WERI-Rb-1 (cell line): ENCODE measurements at regions not wholly inside any gene's neighbourhood (a gene's known extent, or its start where the extent isn't known, plus 50 kb on each side); places are given as distances from the start of the nearest gene placed in this dataset.
A peak's percentile ranks its signal among the peaks of the same experiment; 100 is the strongest.

Experiments used
- DNase-seq: peaks from one replicate; pipeline ENCODE4 v3.0.0-alpha.2; 2020
- H3K27ac ChIP-seq: fragments of 250-450 bp; sonication (Bioruptor Pico); 2 replicates; pipeline ENCODE4 v1.5.1; 2020; ENCODE audit warnings: mild to moderate bottlenecking, moderate library complexity
- H3K27me3 ChIP-seq: fragments of 250-450 bp; sonication (Bioruptor Pico); 2 replicates; pipeline ENCODE4 v1.5.1; 2021; ENCODE audit warnings: mild to moderate bottlenecking, low read depth, moderate library complexity; ENCODE audit not compliant: insufficient read depth, severe bottlenecking
- H3K36me3 ChIP-seq: fragments of 250-450 bp; sonication (Bioruptor Pico); 2 replicates; pipeline ENCODE4 v1.5.1; 2020; ENCODE audit warnings: mild to moderate bottlenecking, moderate library complexity
- H3K4me3 ChIP-seq: 2 replicates; pipeline ENCODE4 v1.5.1; 2011; ENCODE audit warnings: low read depth, mild to moderate bottlenecking, control low read depth, low read length
- H3K9me3 ChIP-seq: fragments of 250-450 bp; sonication (Bioruptor Pico); 2 replicates; pipeline ENCODE4 v1.5.1; 2021; ENCODE audit warnings: mild to moderate bottlenecking, moderate library complexity; ENCODE audit not compliant: severe bottlenecking
- TF ChIP-seq, protein P1 (sequence below): IDR thresholded peaks from 2 replicates; pipeline ENCODE4 v1.5.1; 2011; ENCODE audit warnings: low read depth, mild to moderate bottlenecking, control low read depth, inconsistent platforms, low read length

DNA sequence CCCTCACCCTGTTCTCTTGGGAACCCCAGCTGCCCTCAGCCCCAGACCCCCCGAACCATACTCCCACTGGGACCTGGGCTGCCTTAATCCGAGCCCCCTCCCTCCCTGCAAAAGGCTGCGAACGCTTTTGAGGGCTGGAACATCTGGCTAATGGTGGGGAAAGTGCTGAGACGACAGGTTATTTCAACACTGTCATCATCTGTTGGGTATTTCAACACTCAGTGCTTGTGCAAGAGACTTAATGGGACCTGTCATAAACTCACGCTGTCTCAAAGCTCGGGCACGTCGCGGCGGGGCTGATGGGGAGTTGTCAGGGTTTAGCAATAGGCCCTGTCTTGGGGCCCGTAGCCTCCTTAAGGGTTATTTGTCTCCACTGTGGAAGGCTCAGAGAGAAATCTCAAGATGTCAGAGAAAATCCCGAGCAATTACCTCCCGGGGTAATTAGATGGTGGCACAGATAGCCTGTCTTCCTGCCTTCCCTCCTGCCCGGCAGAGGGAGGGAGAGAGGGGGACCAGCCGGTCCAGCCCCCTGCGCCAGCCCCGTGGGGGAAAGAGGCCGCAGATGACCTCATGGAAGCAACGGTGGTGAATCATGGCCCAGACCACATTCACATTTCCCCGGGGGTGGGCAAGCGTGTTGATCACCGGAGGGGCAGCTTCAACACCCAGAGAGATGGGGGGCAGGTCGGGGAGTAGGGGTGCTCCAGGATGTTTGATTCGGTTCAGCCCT is 88.7 kb upstream of the MYL10 start:
- no peak overlapping the region for H3K27ac ChIP-seq
- TF ChIP-seq, protein P1, sequence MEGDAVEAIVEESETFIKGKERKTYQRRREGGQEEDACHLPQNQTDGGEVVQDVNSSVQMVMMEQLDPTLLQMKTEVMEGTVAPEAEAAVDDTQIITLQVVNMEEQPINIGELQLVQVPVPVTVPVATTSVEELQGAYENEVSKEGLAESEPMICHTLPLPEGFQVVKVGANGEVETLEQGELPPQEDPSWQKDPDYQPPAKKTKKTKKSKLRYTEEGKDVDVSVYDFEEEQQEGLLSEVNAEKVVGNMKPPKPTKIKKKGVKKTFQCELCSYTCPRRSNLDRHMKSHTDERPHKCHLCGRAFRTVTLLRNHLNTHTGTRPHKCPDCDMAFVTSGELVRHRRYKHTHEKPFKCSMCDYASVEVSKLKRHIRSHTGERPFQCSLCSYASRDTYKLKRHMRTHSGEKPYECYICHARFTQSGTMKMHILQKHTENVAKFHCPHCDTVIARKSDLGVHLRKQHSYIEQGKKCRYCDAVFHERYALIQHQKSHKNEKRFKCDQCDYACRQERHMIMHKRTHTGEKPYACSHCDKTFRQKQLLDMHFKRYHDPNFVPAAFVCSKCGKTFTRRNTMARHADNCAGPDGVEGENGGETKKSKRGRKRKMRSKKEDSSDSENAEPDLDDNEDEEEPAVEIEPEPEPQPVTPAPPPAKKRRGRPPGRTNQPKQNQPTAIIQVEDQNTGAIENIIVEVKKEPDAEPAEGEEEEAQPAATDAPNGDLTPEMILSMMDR: no peak

DNA sequence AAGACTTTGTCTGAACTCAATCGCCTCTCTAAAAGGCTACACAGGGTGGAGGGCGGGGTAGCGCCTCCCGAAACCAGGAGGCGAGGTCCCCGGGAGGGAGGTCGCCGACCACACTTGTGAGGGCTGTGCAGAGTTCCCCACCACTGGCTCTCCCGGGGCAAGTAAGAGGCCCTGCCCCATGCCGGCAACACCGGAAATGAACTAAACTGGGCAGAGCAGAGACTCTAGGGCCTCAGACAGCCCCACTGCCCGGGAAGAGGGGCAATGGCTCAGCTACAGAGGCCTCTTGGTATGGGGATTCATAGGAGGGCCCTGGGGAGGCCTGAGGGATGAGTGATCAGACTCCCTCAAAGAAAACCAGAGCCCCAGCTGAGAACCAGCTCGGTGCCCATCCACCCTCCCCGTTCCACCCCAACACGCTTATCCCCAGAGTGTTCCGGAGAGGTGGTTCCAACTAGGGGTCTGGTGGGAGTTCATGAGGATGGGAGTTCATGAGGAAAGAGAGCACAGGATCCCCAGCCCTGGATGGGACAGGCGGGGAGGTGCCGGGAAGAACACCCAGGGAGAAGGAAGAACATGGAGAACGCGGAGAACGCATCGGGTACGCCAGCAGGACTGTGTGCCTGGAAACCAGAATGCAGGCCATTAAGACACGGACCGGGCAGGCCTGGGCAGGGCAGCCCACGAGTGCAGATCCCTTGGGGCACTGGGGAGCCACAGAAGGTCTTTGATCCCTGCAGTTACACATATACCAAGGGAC is 89.4 kb upstream of the MYL10 start:
- H3K4me3 ChIP-seq: no peak overlapping the region
- H3K27me3 ChIP-seq: no peaks in the 10 kb centered on the region
- TF ChIP-seq, protein P1: no peak
- no peak overlapping the region for H3K27ac ChIP-seq
- no peaks in the 10 kb centered on the region for H3K9me3 ChIP-seq
- no peak for DNase-seq
- H3K36me3 ChIP-seq: no peaks in the 10 kb centered on the region

More for the DNA sequence above, 88.7 kb upstream of the MYL10 start:
- Histone ChIP-seq H3K36me3 (no peaks in the 10 kb centered on the region), H3K4me3 (no peak overlapping the region), H3K9me3 (no peaks in the 10 kb centered on the region), H3K27me3 (no peaks in the 10 kb centered on the region)
- DNase-seq: peak; percentile 45

DNA sequence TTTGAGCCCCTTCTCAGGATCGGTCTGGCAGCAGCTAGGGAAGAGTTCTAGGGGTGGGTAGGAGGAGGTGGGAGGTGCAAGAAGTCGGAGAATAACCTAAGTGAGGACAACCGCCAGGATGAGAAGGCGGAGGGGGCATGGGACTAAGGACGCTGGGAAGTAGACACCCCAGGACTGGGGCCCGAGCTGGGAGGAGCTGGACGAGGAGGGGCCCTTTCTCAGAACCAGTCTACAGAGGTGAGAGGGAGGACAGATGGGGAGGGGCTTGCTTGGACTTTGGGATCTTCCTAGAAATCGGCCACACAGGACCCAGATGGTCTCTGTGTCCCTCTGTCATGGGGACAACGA is 90.0 kb upstream of the MYL10 start:
- H3K27ac ChIP-seq: no peak overlapping the region
- H3K36me3 ChIP-seq: no peaks in the 10 kb centered on the region
- H3K9me3 ChIP-seq: peaks cover 2% of the 10 kb centered on the region
- H3K4me3 ChIP-seq: no peak overlapping the region
- H3K27me3 ChIP-seq: no peaks in the 10 kb centered on the region
- DNase-seq: no peak
- TF ChIP-seq, protein P1: no peak

DNA sequence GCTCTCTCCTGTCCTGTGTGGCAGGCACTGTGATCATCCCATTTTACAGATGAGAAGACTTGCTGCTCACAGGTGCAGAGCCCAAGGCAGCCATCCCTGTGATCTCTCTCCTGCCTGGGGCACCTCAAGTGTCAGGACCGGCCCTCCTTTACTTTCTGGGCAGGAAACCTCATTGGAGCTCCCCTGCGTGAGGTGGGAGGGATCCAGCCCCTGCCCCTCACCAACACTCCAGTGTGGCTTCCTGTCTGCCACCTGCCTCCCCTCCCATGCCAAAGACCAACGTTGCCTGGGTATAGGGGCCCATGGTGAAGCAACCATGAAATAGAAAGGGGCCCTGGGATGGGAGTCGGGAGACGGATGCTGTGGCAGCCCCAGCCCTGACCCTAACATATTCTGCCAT is 91.2 kb upstream of the MYL10 start:
- H3K9me3 ChIP-seq: peaks cover 2% of the 10 kb centered on the region
- DNase-seq: no peak
- H3K36me3 ChIP-seq: no peaks in the 10 kb centered on the region
- no peak overlapping the region for H3K27ac ChIP-seq
- no peaks in the 10 kb centered on the region for H3K27me3 ChIP-seq
- TF ChIP-seq, protein P1: no peak
- no peak overlapping the region for H3K4me3 ChIP-seq

DNA sequence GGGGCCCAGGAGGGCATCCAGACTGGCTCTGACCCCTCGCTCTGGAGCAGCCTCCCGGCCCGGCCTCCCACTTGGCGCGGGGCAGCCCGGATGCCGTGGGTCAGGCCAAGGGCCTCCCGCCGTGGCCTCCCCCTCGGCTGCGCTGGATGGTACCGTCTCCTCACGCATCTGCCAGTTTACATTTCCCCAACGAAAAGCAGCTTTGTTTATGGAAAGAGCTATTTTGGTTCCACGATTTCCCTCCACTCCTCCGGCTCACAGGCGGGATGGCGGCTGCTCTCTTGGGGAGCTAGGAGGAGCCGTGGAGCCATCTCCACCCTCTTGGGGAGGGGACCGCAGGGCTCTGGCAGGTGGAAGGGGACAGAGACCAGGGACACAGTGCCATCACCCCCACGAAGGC is 93.2 kb upstream of the MYL10 start:
- TF ChIP-seq, protein P1: no peak
- H3K9me3 ChIP-seq: peaks cover 2% of the 10 kb centered on the region
- H3K36me3 ChIP-seq: no peaks in the 10 kb centered on the region
- no peak overlapping the region for H3K4me3 ChIP-seq
- H3K27ac ChIP-seq: no peak overlapping the region
- no peak for DNase-seq
- H3K27me3 ChIP-seq: no peaks in the 10 kb centered on the region
